ENCODE measurements at regions not wholly inside any gene's neighbourhood (a gene's known extent, or its start where the extent isn't known, plus 50 kb on each side); places are given as distances from the start of the nearest gene placed in this dataset.

GRCh38 chr4:126560794-126561193 lies 1072.0 kb upstream of the INTU start:
- TF ChIP-seq, protein P1, sequence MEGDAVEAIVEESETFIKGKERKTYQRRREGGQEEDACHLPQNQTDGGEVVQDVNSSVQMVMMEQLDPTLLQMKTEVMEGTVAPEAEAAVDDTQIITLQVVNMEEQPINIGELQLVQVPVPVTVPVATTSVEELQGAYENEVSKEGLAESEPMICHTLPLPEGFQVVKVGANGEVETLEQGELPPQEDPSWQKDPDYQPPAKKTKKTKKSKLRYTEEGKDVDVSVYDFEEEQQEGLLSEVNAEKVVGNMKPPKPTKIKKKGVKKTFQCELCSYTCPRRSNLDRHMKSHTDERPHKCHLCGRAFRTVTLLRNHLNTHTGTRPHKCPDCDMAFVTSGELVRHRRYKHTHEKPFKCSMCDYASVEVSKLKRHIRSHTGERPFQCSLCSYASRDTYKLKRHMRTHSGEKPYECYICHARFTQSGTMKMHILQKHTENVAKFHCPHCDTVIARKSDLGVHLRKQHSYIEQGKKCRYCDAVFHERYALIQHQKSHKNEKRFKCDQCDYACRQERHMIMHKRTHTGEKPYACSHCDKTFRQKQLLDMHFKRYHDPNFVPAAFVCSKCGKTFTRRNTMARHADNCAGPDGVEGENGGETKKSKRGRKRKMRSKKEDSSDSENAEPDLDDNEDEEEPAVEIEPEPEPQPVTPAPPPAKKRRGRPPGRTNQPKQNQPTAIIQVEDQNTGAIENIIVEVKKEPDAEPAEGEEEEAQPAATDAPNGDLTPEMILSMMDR (IDR thresholded peaks at IDR 0.05; ENCODE audit: insufficient read depth, low read length): no peak
- TF ChIP-seq GABPA (IDR thresholded peaks at IDR 0.05; ENCODE audit: low read depth): no peak
- TF ChIP-seq REST (IDR thresholded peaks at IDR 0.05; ENCODE audit: insufficient replicate concordance, low read depth): no peak
- no peak for TF ChIP-seq SPI1 (IDR thresholded peaks at IDR 0.05; ENCODE audit: borderline replicate concordance, low read depth)
- TF ChIP-seq POLR2AphosphoS5 (IDR thresholded peaks at IDR 0.05; ENCODE audit: low read depth): no peak
- no peak overlapping the region for H3K27ac ChIP-seq (replicated peaks)
- no peaks in the 10 kb centered on the region for H3K27me3 ChIP-seq (ENCODE audit: insufficient read depth, poor library complexity, severe bottlenecking)
- no peak overlapping the region for H3K4me3 ChIP-seq (replicated peaks; ENCODE audit: insufficient read depth, low read length)
- DNase-seq (ENCODE audit: low read depth in 1 of 2, low spot score in 1 of 2): no peak

- Histone ChIP-seq H3K27me3 (ENCODE audit: insufficient read depth, poor library complexity, severe bottlenecking) (no peaks in the 10 kb centered on the region), H3K27ac (replicated peaks) (no peak overlapping the region), H3K4me3 (replicated peaks; ENCODE audit: insufficient read depth, low read length) (no peak overlapping the region)
- DNase-seq (ENCODE audit: low read depth in 1 of 2, low spot score in 1 of 2): no peak
- TF ChIP-seq, protein P1 (IDR thresholded peaks at IDR 0.05; ENCODE audit: insufficient read depth, low read length): no peak
- TF ChIP-seq POLR2AphosphoS5 (IDR thresholded peaks at IDR 0.05; ENCODE audit: low read depth): no peak
- no peak for TF ChIP-seq REST (IDR thresholded peaks at IDR 0.05; ENCODE audit: insufficient replicate concordance, low read depth)
- no peak for TF ChIP-seq SPI1 (IDR thresholded peaks at IDR 0.05; ENCODE audit: borderline replicate concordance, low read depth)
- no peak for TF ChIP-seq GABPA (IDR thresholded peaks at IDR 0.05; ENCODE audit: low read depth)
These were observed 1069.4 kb upstream of the INTU start for GRCh38 chr4:126563389-126563788.

- Histone ChIP-seq H3K27ac (replicated peaks) (no peak overlapping the region), H3K27me3 (ENCODE audit: insufficient read depth, poor library complexity, severe bottlenecking) (no peaks in the 10 kb centered on the region), H3K4me3 (replicated peaks; ENCODE audit: insufficient read depth, low read length) (no peak overlapping the region)
- TF ChIP-seq REST (IDR thresholded peaks at IDR 0.05; ENCODE audit: insufficient replicate concordance, low read depth) (no peak), POLR2AphosphoS5 (IDR thresholded peaks at IDR 0.05; ENCODE audit: low read depth) (no peak), SPI1 (IDR thresholded peaks at IDR 0.05; ENCODE audit: borderline replicate concordance, low read depth) (no peak)
- TF ChIP-seq, protein P1 (IDR thresholded peaks at IDR 0.05; ENCODE audit: insufficient read depth, low read length): no peak
- no peak for DNase-seq (ENCODE audit: low read depth in 1 of 2, low spot score in 1 of 2)
These were observed 1068.4 kb upstream of the INTU start for GRCh38 chr4:126564283-126564854.

Measured in HL-60 (cell line).